ENCODE measurements at regions not wholly inside any gene's neighbourhood (a gene's known extent, or its start where the extent isn't known, plus 50 kb on each side); places are given as distances from the start of the nearest gene placed in this dataset.

DNA sequence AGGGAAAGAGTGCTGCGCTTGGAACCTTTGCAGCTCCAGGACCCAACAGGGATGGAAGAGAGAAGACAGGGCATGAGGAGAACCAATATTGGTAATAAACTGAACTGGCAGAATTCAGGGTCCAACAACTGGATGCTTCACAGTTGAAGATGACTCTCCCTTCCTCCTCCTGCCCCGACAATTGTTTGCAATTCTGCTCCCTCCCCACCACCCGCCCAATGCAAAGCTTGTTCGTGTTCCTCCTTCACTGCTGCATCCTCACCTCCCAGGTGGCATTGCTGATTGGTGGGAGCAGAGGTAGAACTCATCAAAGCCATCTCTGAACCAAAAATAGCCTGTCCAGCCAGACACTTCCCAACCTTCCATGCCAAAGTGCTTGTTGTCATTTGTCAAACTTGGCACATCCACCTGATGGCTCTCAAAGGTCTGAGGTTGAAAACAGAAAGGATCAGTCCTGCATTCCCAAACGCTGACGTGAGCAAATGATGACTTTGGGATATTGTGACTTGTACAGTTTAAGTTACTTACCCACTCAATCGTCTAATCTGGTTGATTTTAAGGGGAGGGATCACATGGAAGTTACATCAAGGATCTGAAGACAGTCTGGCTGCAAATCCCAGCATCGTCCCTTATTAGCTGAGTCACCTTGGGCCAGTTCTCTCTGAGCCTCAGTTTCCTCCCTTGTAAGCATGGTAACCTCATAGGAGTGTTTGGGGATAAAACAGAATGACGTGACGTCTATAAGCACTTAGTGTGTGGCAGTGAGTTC, 242.6 kb upstream of the CRY1 start:
- H3K27me3 ChIP-seq (replicated peaks; ENCODE audit: insufficient read depth), result no peaks in the 10 kb centered on the region
- H3K27ac ChIP-seq, result no peak overlapping the region
- H3K4me2 ChIP-seq (ENCODE audit: unreplicated experiment), result no peak overlapping the region
- no peaks in the 10 kb centered on the region for H3K36me3 ChIP-seq (ENCODE audit: low read depth)
- TF ChIP-seq EZH2phosphoT487 (IDR thresholded peaks at IDR 0.05; ENCODE audit: insufficient read depth, low read depth) (no peak), EZH2 (IDR thresholded peaks at IDR 0.05; ENCODE audit: insufficient read depth, poor library complexity, severe bottlenecking) (no peak)
- in situ Hi-C loops (cut with MboI), result no loop called here
- WGBS, 2 experiments (ENCODE audit: low coverage in 1 of 2, low lambda C conversion rate in 2 of 2, missing lambda C conversion rate in 2 of 2), result 87 to 88% methylated on average over 10 of the region's 10 CpGs
- H3F3A ChIP-seq (ENCODE audit: insufficient read depth), result no peaks in the 10 kb centered on the region
- no peak overlapping the region for H2AFZ ChIP-seq
- no peak for DNase-seq
- no peaks in the 10 kb centered on the region for H3K9me3 ChIP-seq (ENCODE audit: low read depth)
- no peak overlapping the region for H3K9ac ChIP-seq
- no peaks in the 10 kb centered on the region for H3K9me2 ChIP-seq (ENCODE audit: insufficient read depth)
- H3K4me1 ChIP-seq (ENCODE audit: insufficient read depth), result no peaks in the 10 kb centered on the region
- no peak overlapping the region for H3K4me3 ChIP-seq
- H4K20me1 ChIP-seq (ENCODE audit: insufficient read depth), result no peaks in the 10 kb centered on the region
- H3K79me2 ChIP-seq (ENCODE audit: insufficient read depth), result no peaks in the 10 kb centered on the region

DNA sequence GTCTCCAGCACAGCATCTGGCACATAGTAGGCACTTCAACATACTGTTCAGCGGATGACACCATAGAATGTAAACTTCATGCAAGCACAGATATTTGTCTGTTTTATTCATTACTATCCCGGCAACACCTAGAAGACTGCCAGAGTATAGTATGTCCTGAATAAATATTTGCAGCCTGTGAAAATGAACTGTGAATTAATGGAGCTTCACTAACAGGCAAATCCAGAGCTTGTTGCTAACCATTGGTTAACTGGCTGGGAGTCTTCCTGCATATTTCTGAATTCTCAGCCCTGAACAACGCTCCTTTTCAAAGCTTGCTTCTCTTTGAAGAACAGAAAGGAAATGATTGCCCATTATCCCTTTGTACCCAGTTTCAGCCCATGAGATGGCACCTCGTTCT, 243.3 kb upstream of the CRY1 start:
- no peaks in the 10 kb centered on the region for H3K4me1 ChIP-seq (ENCODE audit: insufficient read depth)
- no peaks in the 10 kb centered on the region for H3K36me3 ChIP-seq (ENCODE audit: low read depth)
- no peak overlapping the region for H3K4me2 ChIP-seq (ENCODE audit: unreplicated experiment)
- no peaks in the 10 kb centered on the region for H4K20me1 ChIP-seq (ENCODE audit: insufficient read depth)
- in situ Hi-C loops (cut with MboI), result no loop called here
- no peaks in the 10 kb centered on the region for H3K79me2 ChIP-seq (ENCODE audit: insufficient read depth)
- TF ChIP-seq EZH2 (IDR thresholded peaks at IDR 0.05; ENCODE audit: insufficient read depth, poor library complexity, severe bottlenecking) (no peak), EZH2phosphoT487 (IDR thresholded peaks at IDR 0.05; ENCODE audit: insufficient read depth, low read depth) (no peak)
- 78 to 91% methylated on average over 4 of the region's 4 CpGs for WGBS, 2 experiments (ENCODE audit: low coverage in 1 of 2, low lambda C conversion rate in 2 of 2, missing lambda C conversion rate in 2 of 2)
- H3F3A ChIP-seq (ENCODE audit: insufficient read depth), result no peaks in the 10 kb centered on the region
- DNase-seq, result no peak
- no peak overlapping the region; the same call in 1 of the 2 replicates for H2AFZ ChIP-seq
- H3K9me3 ChIP-seq (ENCODE audit: low read depth), result no peaks in the 10 kb centered on the region
- no peaks in the 10 kb centered on the region for H3K27me3 ChIP-seq (replicated peaks; ENCODE audit: insufficient read depth)
- no peak overlapping the region for H3K4me3 ChIP-seq
- no peaks in the 10 kb centered on the region for H3K9me2 ChIP-seq (ENCODE audit: insufficient read depth)
- no peak overlapping the region for H3K27ac ChIP-seq
- no peak overlapping the region for H3K9ac ChIP-seq

DNA sequence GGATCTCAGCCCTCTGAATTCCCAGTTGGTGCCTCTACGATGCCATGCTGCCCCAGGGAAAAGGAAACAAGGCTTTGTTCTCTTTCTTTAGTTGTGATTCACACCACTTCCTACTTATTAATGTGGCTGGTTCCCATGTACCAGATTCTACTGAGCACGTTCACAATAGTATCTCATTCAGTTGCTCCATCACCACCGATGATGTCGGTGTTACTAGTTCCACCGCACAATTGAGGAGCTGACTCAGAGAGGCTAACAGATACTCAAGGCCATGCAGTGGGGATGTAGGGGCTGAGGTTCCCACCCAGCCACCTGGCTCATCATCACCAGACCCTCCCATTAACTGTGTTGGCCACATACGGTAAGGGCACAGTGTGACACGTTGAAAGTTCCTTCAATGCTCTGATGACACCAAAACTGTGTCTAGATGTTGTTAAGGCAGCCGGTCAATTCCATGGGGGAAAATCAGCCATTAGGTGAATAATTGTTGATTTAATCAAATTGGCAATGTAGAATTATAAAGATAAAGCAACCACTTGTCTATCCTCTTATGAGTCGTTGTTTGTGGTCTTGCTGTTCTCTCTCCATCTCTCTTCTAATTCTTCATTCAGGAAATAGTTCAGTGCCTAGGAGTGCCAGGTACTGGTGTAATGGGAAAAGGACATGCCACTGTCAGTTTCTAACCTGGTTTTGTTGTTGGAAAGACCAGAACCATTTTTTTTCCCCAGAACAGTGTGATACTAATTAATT, 244.2 kb upstream of the CRY1 start:
- Histone ChIP-seq H4K20me1 (ENCODE audit: insufficient read depth) (no peaks in the 10 kb centered on the region), H3K4me2 (ENCODE audit: unreplicated experiment) (no peak overlapping the region), H3K9ac (no peak overlapping the region), H3K27me3 (replicated peaks; ENCODE audit: insufficient read depth) (no peaks in the 10 kb centered on the region), H3K27ac (no peak overlapping the region), H3K79me2 (ENCODE audit: insufficient read depth) (no peaks in the 10 kb centered on the region), H3K36me3 (ENCODE audit: low read depth) (no peaks in the 10 kb centered on the region), H3F3A (ENCODE audit: insufficient read depth) (no peaks in the 10 kb centered on the region), H3K9me2 (ENCODE audit: insufficient read depth) (no peaks in the 10 kb centered on the region), H2AFZ (no peak overlapping the region; the same call in 1 of the 2 replicates), H3K4me3 (no peak overlapping the region), H3K9me3 (ENCODE audit: low read depth) (no peaks in the 10 kb centered on the region), H3K4me1 (ENCODE audit: insufficient read depth) (no peaks in the 10 kb centered on the region)
- WGBS, 2 experiments (ENCODE audit: low coverage in 1 of 2, low lambda C conversion rate in 2 of 2, missing lambda C conversion rate in 2 of 2), result 51 to 52% methylated on average over 9 of the region's 9 CpGs
- in situ Hi-C loops (cut with MboI), result no loop called here
- TF ChIP-seq EZH2 (IDR thresholded peaks at IDR 0.05; ENCODE audit: insufficient read depth, poor library complexity, severe bottlenecking), result no peak
- no peak for TF ChIP-seq EZH2phosphoT487 (IDR thresholded peaks at IDR 0.05; ENCODE audit: insufficient read depth, low read depth)
- peak; percentile 76 for DNase-seq

DNA sequence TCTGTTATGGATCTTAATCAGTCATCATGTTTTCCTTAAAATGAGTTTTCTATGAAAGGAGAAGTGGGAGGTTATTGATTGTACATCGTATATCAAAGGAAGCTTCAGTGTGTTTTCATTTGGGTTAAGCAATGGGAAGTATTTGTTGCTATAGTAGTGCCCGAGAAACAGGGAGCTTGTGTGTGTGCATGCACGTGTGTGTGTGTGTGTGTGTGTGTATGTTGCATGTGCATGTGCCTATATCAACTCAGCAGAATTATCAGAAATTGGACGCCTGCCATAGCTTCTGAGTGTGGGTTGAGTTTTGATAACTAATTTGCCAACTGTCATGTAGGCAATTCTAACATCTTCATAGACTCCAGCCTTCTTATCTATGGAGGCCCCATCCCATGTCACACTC, 246.1 kb upstream of the CRY1 start:
- no peaks in the 10 kb centered on the region for H3K27me3 ChIP-seq (replicated peaks; ENCODE audit: insufficient read depth)
- peaks cover 5% of the 10 kb centered on the region for H3K4me1 ChIP-seq (ENCODE audit: insufficient read depth)
- no peaks in the 10 kb centered on the region for H3K79me2 ChIP-seq (ENCODE audit: insufficient read depth)
- H2AFZ ChIP-seq, result no peak overlapping the region
- H3F3A ChIP-seq (ENCODE audit: insufficient read depth), result no peaks in the 10 kb centered on the region
- H3K4me2 ChIP-seq (ENCODE audit: unreplicated experiment), result no peak overlapping the region
- no peaks in the 10 kb centered on the region for H3K9me2 ChIP-seq (ENCODE audit: insufficient read depth)
- in situ Hi-C loops (cut with MboI), result no loop called here
- no peak for DNase-seq
- 47 to 56% methylated on average over 4 of the region's 4 CpGs for WGBS, 2 experiments (ENCODE audit: low coverage in 1 of 2, low lambda C conversion rate in 2 of 2, missing lambda C conversion rate in 2 of 2)
- no peaks in the 10 kb centered on the region for H4K20me1 ChIP-seq (ENCODE audit: insufficient read depth)
- H3K36me3 ChIP-seq (ENCODE audit: low read depth), result no peaks in the 10 kb centered on the region
- no peak overlapping the region for H3K27ac ChIP-seq
- no peak overlapping the region for H3K9ac ChIP-seq
- H3K9me3 ChIP-seq (ENCODE audit: low read depth), result no peaks in the 10 kb centered on the region
- TF ChIP-seq EZH2 (IDR thresholded peaks at IDR 0.05; ENCODE audit: insufficient read depth, poor library complexity, severe bottlenecking) (no peak), EZH2phosphoT487 (IDR thresholded peaks at IDR 0.05; ENCODE audit: insufficient read depth, low read depth) (no peak)
- no peak overlapping the region for H3K4me3 ChIP-seq

All from GM23248 (cell line).